NCI-H226 (cell line): ENCODE measurements at regions not wholly inside any gene's neighbourhood (a gene's known extent, or its start where the extent isn't known, plus 50 kb on each side); places are given as distances from the start of the nearest gene placed in this dataset.

Source experiments
- DNase-seq: peaks from one replicate; pipeline ENCODE4 v3.0.0-alpha.2; 2015

DNA sequence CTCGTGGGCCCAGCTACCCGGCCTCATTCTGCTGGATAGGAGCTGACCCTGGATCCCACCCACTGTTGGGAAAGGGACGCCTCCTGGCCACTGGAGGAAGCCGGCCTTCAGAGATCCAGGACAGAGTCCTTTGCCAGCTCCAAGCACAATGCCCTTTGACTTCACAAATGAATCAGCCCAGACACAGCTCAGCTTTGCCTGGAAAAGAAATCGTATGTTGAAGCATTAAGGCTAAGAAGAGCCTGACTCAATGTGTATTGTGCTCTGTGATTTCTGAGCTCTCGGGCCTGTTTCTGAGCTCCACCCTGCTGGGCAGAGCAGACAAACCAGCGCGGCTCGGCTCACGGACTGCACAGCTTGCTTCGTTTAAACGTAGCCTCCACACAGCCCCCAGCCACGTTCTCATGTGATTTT, 162.9 kb upstream of the APCDD1 start:
- DNase-seq = no peak

DNA sequence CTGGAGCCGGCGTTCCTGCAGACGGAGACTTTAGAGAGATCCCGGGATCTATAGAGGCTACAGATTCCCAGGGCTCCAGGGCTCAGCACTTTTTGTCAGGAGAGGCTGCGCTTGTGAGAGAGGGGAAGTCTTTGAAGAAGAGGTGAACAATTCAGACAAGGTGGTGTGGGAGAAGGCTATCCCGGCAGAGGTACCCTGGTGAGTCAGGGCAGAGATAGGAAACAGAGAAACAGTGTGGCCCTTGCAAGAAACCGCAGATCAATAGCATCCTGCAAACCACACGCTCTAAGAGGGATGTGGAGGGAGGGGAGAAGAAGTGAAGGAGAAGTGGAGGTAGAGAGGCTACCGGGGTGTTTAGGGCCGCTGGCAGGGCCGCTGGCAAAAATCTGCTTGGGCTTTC, 160.5 kb upstream of the APCDD1 start:
- no peak for DNase-seq

- no peak for DNase-seq
Observed at GRCh38 chr18:10295751-10296150, 158.7 kb upstream of the APCDD1 start.

- no peak for DNase-seq
Observed at GRCh38 chr18:10296491-10296890, 157.9 kb upstream of the APCDD1 start.

DNA sequence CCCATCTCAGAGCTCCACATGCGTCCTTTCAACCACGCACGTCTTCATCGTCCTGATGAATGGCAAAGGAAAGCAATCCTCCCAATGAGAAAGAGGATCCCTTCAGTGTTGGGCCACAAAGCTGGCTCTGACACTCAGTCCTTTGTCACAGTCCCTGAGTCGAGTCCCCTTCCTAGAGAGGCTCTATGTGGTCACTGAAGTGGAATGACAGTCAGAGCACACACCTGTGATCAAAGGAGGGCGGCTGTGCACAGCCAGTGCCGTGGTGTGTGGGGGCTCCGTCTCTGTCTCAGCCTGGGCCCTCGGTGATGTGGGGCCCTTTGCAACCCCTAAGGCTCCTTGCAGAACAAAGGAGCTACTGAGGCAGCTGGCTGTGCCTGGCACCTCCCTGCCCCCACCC, 157.3 kb upstream of the APCDD1 start:
- DNase-seq = no peak

GRCh38 chr18:10298346-10298745, 156.1 kb upstream of the APCDD1 start:
- DNase-seq = no peak

- DNase-seq = no peak
Observed at GRCh38 chr18:10299643-10300042, 154.8 kb upstream of the APCDD1 start.

- no peak for DNase-seq
Observed at GRCh38 chr18:10300739-10301138, 153.7 kb upstream of the APCDD1 start.

GRCh38 chr18:10301831-10302483, 152.5 kb upstream of the APCDD1 start:
- no peak for DNase-seq

- DNase-seq = no peak
Observed at GRCh38 chr18:10303171-10303570, 151.3 kb upstream of the APCDD1 start.

- no peak for DNase-seq
Observed at GRCh38 chr18:10304853-10305252, 149.6 kb upstream of the APCDD1 start.

DNA sequence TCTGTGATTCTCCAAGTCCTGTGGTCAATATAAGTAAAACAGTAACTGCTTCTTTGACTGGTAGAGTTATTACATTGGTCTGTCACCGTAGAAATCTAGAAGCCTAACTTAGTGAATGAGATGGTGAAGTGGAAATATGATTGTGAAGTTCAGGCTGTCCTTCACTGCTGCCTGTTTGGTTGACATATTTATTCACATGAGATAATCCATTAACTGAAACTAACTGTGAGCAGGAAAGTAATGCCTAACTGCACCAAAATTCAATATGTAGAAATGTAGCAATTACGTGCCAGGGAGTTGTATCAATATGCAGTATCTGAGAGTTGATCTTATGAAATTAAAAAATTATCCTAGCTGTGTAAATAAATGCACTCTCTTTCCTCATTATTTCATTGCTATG, 147.7 kb upstream of the APCDD1 start:
- no peak for DNase-seq

GRCh38 chr18:10308154-10308553, 146.3 kb upstream of the APCDD1 start:
- no peak for DNase-seq

DNA sequence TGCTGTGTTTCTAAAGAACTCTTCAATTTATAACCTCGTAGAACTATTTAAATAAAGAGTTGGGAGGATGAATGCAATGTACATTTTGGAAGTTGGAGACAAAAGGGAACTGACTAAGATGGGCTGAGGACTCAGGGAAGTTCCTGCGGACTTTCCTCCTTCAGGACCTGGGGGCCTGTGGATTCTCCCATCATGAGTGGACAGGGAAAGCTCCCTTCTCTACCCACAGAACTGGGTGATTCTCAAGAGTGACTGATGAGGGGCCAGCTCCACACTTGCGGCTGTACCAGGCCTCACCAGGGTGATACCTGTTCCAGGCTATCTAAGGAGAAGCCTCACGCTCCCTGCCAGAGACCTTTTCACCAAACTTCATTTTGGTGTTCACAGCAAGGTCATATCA, 143.8 kb upstream of the APCDD1 start:
- DNase-seq = no peak

DNA sequence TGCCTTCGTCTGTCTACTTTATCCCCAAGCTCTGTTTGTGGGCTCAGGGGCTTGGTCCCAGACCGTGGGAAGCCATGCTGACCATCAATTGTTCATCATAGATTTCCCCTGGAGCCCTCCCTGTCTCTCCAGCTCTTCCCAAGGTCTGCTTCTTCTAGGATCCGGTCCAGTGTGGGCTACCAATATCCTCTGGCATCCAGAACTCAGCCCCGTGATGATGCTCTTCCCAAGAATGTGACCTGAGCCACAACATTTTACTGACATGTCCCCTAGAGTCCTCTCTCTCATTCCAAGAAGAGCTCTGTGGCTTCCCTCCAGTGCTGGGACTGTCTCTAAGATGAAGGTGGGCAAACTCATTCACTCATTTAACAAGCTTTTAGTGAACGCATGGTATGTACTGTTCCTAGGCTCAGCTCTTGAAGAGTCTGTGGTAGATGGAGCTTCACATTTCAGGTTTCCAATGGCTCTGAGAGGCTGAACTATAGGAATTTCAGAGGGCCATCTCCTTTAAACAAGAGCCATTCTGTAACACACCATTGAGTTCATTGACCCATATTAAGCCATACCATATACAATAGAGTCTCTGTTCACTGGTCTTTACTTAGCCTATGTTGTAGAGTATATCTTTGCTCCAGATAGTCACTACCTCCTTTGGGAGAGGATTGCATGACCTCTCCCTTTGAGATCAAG, 142.0 kb upstream of the APCDD1 start:
- no peak for DNase-seq

- DNase-seq = no peak
Observed at GRCh38 chr18:10313016-10313342, 141.5 kb upstream of the APCDD1 start.

DNA sequence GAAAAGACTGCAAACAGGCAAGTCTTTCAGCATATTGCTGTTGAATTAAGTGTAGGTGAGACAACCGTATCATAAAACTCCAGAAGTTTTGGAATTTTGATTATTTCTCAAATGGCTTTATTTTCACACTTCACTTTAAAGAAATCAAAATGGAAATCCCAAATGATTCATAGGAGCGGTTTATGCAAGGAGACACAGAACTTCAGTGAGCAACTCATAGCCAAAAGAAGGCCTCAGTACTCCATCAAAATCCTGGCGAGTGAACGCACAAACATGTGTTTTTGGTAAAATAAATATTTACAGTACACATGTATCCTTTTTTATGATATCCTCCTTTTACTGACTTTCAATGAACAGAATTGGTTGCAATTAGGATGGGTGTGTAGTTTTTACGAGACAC, 140.4 kb upstream of the APCDD1 start:
- no peak for DNase-seq

DNA sequence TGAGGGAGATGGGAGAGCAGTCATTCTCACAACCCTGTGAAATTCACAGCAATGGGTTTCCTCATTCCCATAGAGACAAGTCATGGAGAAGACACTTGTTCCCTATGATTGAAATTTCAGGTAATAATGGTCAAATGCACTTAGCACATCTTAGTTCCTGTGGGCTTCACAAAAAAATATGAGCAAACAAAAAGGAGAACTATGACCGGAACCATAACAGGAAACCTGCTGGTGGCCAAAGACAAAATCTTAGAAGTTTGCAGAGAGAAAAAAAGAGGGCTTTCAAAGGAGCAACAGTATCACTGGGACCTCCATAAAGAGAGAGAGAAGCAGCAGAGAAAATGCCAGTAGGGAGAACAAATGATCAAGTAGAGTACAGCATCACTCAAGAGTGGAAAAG, 138.9 kb upstream of the APCDD1 start:
- no peak for DNase-seq

DNA sequence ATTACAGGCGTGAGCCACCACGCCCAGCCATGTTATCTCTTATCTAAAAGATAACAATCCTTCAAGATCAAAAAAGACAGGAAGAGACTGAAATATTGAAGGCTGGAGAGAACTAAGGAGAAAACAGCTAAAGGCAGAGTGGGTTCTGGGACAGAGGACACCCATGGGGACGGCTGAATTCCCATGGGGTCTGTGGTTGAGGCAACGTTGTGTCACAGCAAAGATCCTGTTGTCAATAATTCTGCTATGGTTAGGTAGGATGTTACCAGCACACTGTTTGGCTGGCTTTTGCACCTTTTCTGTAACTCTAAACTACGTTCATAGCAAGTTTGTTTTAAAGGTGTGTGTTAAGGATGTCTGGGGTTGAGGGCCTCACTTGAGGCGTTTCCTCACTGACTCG, 137.7 kb upstream of the APCDD1 start:
- DNase-seq = no peak

DNA sequence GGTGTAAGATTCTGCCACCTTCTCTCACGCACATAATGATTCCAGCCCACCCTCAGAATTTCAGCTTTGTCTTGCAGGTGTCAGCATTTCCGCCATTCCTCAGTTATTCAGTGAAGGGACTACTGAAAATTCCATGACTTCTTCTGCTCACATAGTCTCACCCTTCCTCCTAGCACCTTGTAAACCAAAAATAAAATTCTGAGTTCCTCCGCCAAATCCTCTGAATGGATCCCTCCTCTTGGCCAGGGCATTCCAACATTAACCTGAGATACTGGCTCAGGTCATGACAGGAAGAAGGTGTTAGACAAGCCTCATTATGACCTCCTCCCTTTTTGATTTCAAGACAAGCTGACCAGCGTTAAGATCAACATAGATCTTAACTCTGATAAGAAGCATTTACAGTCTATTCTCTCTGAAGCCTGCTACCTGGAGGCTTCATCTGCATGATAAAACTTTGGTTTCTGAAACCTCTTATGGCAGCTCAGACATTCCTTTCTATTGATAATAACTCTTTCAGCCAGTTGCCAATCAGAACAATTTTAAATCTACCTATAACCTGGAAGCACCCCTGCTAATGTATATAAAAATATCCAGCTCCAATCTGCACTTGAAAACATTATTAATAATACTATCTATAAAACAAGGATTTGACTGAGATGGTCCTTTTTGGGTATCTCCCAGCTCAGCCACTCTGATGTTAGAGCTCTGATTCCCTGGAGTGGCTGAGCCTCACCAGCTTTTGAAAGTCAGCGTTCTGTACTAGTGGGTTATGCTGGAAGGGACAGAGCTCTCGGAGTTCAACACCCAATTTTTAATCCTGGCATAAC, 136.4 kb upstream of the APCDD1 start:
- no peak for DNase-seq

- no peak for DNase-seq
Observed at GRCh38 chr18:10318691-10318970, 135.8 kb upstream of the APCDD1 start.

- no peak for DNase-seq
Observed at GRCh38 chr18:10319026-10319425, 135.4 kb upstream of the APCDD1 start.

- DNase-seq = no peak
Observed at GRCh38 chr18:10319914-10320600, 134.4 kb upstream of the APCDD1 start.

GRCh38 chr18:10320791-10321190, 133.6 kb upstream of the APCDD1 start:
- no peak for DNase-seq
